Inflammatory macrophage treated with lipopolysaccharide for 4 hours (primary cell): ENCODE measurements at regions not wholly inside any gene's neighbourhood (a gene's known extent, or its start where the extent isn't known, plus 50 kb on each side); places are given as distances from the start of the nearest gene placed in this dataset.
"Not testable (repeated sequence)": the region's sequence is repeated elsewhere in the genome, so short reads cannot be mapped to it uniquely, and the experiment has no call there.

ENCODE experiments used
- DNase-seq: peaks from one replicate; pipeline ENCODE4 v3.0.0-alpha.2; 2020

GRCh38 chr3:150357923-150358607 is 50.0 kb upstream of the TSC22D2 start:
- DNase-seq: no peak

DNA sequence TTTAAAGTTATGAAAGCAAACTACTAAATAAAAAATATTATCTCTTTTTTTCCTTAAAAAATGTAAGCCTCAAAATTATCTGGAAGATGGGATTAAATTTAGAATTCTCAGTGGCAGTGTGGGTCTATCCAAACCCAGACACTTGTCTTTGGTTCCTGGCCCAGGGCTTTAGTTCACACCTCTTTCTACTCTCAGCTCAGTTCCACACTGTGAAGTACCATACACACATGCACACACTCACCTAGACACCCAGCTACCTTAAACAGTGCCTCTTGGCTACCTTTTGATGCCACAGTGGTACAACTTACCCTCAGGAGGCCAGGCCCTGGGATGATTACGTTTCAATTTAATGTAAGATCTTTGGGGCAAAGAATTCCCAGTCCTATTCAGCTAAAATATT is 51.0 kb upstream of the TSC22D2 start:
- no peak for DNase-seq

- DNase-seq: no peak
Measured at GRCh38 chr3:150355574-150355973, 52.5 kb upstream of the TSC22D2 start.

DNA sequence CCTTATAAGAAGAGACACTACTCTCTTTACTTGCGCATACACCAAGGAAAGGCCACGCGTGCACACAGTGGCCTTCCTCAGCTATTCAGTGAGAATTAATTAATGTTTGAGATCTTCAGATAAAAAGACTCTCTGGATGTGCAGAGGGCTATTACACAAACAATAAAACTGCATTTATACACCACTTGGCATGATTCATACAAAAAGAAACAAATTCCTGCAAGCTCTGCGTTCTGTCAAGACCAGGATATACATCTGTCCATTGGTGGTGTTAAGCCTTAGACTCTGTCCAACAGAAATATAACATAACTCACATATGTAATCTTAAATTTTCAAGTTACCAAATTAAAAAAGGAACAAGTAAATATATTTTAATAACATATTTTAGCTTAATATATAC is 55.2 kb upstream of the TSC22D2 start:
- DNase-seq: no peak

- no peak for DNase-seq
Measured at GRCh38 chr3:150351398-150351797, 56.7 kb upstream of the TSC22D2 start.

DNA sequence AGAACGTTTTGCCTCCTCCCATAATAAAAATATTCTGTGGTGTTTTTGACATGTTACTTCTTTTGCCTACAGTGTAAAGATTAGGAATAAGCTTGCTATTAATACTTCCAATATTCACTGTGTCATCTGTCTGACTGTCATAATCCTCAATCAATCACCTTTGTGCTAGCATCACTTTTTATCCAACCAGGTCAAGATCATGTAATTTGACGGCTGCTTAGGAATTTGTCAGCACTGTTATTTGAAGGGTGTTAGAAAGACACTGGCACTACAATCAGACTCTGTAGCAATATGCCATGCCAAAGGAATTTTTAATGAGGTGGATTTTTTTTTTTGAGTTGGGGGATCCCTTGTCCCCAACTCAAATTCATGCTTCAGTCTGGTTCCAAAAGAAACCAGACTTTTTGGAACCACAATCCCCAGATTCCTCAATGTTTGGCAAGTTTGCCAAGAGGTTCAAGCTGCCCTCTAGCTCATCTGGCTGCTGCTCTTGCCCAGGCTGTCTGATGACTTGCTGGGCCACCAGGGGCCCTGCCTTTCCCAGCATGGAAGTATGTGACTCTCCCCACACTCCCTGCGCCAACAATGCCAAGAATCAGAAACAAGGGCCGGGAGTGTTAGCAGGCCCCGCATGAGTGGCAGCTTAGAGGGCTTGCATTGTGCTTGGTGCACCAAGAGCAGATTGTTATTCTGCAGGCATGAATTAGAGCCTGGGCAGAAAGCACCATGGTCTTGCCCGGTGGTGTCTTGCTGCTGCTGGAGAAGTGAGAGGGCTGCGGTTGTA is 58.6 kb upstream of the TSC22D2 start:
- DNase-seq: no peak

DNA sequence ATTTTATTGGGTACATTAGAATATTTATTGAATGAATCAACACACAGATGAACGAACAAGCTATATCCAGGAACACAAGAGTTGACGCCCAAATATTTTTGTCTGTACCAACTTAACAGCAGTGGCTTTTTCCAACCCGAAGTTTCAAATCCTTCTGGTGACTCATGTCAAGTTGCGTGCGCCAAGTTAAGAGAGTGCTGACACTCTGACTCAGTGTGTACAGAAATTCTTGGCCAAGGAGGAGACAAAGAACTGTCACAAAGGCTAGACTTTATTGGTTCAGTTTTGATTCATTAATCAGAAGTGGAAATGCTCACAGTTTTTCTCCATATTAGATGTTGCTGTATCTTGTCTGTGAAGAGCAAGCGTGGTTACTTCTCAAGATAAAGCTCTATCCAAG is 59.6 kb upstream of the TSC22D2 start:
- DNase-seq: peak; percentile 86

GRCh38 chr3:150346981-150347863 is 60.9 kb upstream of the TSC22D2 start:
- no peak for DNase-seq

DNA sequence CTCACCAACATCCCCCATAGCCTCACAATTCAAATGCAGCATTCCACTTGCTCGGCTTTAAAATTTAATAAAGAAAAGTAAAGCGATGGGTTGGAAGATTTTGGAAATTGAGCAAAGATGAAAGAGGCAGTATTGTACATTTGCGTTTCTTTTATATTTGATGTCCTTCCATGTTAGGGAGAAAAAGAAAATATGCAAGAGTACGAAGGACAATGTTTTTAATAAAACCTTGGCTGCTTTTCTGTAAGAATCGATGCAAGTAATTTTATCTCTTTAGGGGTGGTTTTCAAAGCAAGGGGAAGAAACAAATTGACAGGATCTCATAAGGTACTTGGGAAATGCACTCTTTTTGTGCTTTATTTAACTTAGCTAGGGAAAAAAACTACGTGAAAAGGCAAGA is 61.8 kb upstream of the TSC22D2 start:
- DNase-seq: no peak

GRCh38 chr3:150345021-150345538 is 63.0 kb upstream of the TSC22D2 start:
- no peak for DNase-seq

- DNase-seq: no peak
Measured at GRCh38 chr3:150344079-150344759, 63.9 kb upstream of the TSC22D2 start.

DNA sequence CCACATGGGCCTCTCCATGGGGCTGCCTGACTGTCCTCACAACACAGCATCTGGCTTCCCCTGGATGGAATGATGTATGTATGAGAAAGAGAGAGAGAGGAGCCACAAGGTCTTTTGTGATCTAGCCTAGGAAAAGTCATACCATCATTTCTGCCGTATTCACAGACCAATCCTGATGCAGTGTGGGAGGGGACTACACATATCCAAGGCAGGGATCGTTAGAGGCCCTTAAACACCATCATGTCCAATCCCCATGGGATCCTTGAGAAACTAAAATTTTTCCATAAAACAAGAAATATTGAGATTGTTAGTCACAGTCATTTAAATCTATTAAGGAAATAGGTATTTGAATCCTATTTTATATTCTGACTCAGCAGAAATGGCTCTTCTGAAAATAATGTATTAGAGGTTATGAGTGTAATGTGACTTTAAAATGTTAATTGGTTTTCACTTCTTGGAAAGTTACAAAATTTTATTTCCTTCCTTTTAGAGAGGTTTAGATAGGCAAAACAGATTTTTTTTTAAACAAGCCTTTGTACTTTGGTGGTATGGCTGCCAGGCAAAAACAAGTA is 65.1 kb upstream of the TSC22D2 start:
- DNase-seq: no peak

- DNase-seq: peak; percentile 3
Measured at GRCh38 chr3:150341891-150342290, 66.2 kb upstream of the TSC22D2 start.

DNA sequence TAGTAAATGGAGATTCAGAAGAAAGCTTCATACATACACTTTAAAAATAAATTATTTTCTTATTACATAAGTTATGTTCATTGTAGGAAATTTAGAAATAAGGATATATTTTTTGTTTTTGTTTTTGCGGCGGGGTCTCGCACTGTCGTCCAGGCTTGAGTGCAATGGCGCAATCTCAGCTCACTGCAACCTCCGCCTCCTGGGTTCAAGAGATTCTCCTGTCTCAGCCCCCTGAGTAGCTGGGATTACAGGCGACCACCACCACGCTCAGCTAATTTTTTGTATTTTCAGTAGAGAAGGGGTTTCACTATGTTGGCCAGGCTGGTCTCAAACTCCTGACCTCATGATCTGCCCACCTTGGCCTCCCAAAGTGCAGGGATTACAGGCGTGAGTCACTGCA is 71.7 kb upstream of the TSC22D2 start:
- DNase-seq: not testable (repeated sequence)

GRCh38 chr3:150335631-150336030 is 72.5 kb upstream of the TSC22D2 start:
- no peak for DNase-seq

DNA sequence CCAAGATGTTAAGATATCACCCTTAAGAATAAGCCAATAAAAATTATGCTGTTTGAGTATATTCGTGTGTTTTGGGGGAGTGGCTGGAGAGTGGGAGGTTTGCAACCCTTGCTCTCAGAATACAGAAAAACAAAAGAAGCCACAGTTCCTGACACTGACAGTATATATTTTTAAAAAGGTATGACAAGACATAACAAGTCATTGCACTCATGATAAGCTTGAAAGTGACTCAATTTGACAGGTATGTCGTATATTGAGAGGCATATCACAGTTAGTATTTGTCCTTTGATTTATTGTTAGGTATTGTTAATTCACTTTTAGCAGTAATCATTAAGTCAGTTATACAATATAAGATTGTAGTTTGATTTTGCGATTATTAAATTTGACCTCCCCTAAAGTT is 73.1 kb upstream of the TSC22D2 start:
- no peak for DNase-seq

GRCh38 chr3:150333477-150333876 is 74.6 kb upstream of the TSC22D2 start:
- no peak for DNase-seq

- DNase-seq: no peak
Measured at GRCh38 chr3:150331978-150332568, 76.0 kb upstream of the TSC22D2 start.

DNA sequence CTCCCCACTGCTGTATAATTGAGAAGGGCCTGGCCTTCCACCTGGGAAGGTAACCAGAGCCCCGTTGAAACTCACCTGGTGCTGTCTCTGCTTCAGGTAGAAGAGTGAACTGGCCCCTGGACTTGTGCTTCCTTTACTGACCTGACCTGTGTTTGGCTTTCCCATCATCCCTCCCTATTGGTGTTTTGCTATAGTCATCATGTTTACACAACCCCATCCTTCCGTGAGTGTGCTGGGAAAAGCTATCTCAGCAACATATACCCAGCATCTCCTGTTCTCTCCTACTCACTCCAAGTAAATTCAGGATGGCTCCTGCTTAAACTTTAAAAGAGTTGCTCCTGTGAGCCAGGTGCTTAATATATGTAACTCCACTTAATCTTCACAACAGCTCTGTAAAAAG is 77.2 kb upstream of the TSC22D2 start:
- DNase-seq: no peak

DNA sequence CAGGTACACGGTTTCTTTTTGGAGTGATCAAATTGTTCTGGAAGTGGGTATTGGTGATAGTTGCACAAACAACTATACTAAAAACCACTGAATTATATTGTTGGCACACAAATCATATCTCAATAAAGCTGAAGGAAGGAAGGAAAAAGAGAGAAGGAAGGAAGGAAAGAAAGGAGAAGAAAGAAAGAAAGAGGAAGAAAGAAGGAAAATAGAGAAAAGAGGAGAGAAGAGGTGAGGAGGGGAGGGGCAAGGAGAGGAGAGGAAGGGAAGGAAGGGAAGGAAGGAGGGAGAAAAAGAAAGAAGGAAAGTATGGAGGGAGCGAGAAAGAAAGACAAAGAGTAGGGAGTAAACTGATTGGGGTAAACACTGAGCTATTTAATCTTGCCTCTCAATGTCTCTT is 77.9 kb upstream of the TSC22D2 start:
- DNase-seq: no peak

DNA sequence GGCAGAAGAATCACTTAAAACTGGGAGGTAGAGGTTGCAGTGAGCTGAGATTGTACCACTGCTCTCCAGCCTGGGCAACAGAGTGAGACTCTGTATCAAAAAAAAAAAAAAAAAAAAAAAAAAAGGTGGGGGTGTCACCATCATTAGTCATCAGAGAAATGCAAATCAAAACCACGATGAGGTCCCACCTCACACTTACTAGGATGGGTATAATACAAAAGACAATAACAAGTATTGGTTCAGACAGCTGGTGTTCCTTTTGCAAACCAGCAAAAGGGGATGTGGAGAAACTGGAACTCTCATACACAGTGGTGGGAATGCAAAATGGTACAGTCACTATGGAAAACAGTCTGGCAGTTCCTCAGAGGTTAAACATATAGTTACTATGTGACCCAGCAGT is 78.7 kb upstream of the TSC22D2 start:
- DNase-seq: peak; percentile 41

DNA sequence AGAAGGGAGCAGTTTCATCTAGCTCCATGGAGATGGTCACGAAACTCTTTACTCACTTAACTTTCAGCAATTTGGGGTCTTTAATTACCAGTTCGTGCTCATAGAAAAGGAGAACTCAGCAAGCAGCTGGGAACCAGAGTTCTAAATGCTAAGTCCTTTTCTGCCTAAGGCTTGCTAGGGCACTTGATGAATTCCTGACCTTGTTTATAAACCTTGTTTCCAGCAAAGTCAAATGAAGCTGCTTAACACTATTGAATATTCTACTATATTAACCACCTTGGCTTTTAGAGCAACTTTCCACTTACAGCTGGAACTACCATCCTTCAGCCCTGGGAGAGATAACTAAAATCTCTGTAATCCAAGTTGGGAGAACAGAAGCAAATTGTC is 79.5 kb upstream of the TSC22D2 start:
- DNase-seq: no peak
